GM10248 (cell line): ENCODE measurements at regions not wholly inside any gene's neighbourhood (a gene's known extent, or its start where the extent isn't known, plus 50 kb on each side); places are given as distances from the start of the nearest gene placed in this dataset.

Experiments
- CTCF ChIA-PET: fragments of 300-600 bp; sonication (Branson Sonifier 250); formaldehyde crosslinking; extraction: SDS; loops from one replicate; lab custom pipeline; 2021; ENCODE audit warnings: antibody characterized with exemption; lab: Yijun Ruan, JAX
- POLR2A ChIA-PET: fragments of 350-650 bp; sonication (Branson Sonifier 250); formaldehyde crosslinking; extraction: SDS; loops from one replicate; lab custom pipeline; 2020; ENCODE audit warnings: antibody characterized with exemption; lab: Yijun Ruan, JAX
- DNase-seq: peaks from one replicate; pipeline ENCODE4 v3.0.0; 2012; ENCODE audit errors: extremely low spot score
- CTCF ChIP-seq: IDR thresholded peaks from 2 replicates; pipeline ENCODE4 v1.5.1; 2012; ENCODE audit warnings: mild to moderate bottlenecking, low read depth; ENCODE audit errors: extremely low read depth, missing control alignments, control extremely low read depth

GRCh38 chr12:102629262-102629888 is 149.0 kb upstream of the IGF1 start:
- DNase-seq: no peak
- ChIA-PET CTCF (no interaction called here), POLR2A (no interaction called here)
- TF ChIP-seq CTCF: no peak

- no peak for TF ChIP-seq CTCF
- DNase-seq: no peak
- ChIA-PET CTCF (no interaction called here), POLR2A (no interaction called here)
Measured at GRCh38 chr12:102625819-102626218, 145.5 kb upstream of the IGF1 start.

GRCh38 chr12:102622618-102623017 is 142.3 kb upstream of the IGF1 start:
- CTCF ChIA-PET: interaction anchor here (1.0 to 1.9 kb wide), 2 partner anchors 11 to 19 kb away, joined by 3 to 5 read pairs; no protein-coding TSS in a partner anchor
- TF ChIP-seq CTCF: no peak
- no peak for DNase-seq
- POLR2A ChIA-PET: no interaction called here

GRCh38 chr12:102618197-102618877 is 138.0 kb upstream of the IGF1 start:
- POLR2A ChIA-PET: no interaction called here
- DNase-seq: no peak
- no peak for TF ChIP-seq CTCF
- CTCF ChIA-PET: no interaction called here

- POLR2A ChIA-PET: no interaction called here
- DNase-seq: no peak
- no peak for TF ChIP-seq CTCF
- CTCF ChIA-PET: interaction anchor here (1.2 to 1.4 kb wide), 2 partner anchors 14 to 86 kb away, joined by 3 read pairs; no protein-coding TSS in a partner anchor
Measured at GRCh38 chr12:102616692-102617091, 136.3 kb upstream of the IGF1 start.

GRCh38 chr12:102611995-102612394 is 131.6 kb upstream of the IGF1 start:
- no peak for TF ChIP-seq CTCF
- no peak for DNase-seq
- ChIA-PET POLR2A (no interaction called here), CTCF (no interaction called here)
